T-helper 1 cell (primary cell): ENCODE measurements at regions not wholly inside any gene's neighbourhood (a gene's known extent, or its start where the extent isn't known, plus 50 kb on each side); places are given as distances from the start of the nearest gene placed in this dataset.
"Not testable (repeated sequence)": the region's sequence is repeated elsewhere in the genome, so short reads cannot be mapped to it uniquely, and the experiment has no call there.

Source experiments
- DNase-seq, 5 donors: peaks; one replicate each; pipeline ENCODE4 v3.0.0-alpha.2; 2012 to 2020

GRCh38 chr16:76818606-76819181, 372.3 kb upstream of the MON1B start:
- DNase-seq = no peak

- DNase-seq = no peak
These were observed 371.6 kb upstream of the MON1B start for GRCh38 chr16:76819226-76819916.

- no peak for DNase-seq
These were observed 366.8 kb upstream of the MON1B start for GRCh38 chr16:76824221-76824620.

- no peak for DNase-seq
These were observed 366.2 kb upstream of the MON1B start for GRCh38 chr16:76824791-76825190.

GRCh38 chr16:76835339-76835738, 355.7 kb upstream of the MON1B start:
- DNase-seq = no peak

- no peak for DNase-seq
These were observed 355.1 kb upstream of the MON1B start for GRCh38 chr16:76835779-76836300.

- DNase-seq = no peak
These were observed 353.1 kb upstream of the MON1B start for GRCh38 chr16:76837872-76838271.

GRCh38 chr16:76854234-76854633, 336.8 kb upstream of the MON1B start:
- no peak for DNase-seq

GRCh38 chr16:76856112-76856511, 334.9 kb upstream of the MON1B start:
- no peak for DNase-seq

GRCh38 chr16:76857402-76857801, 333.6 kb upstream of the MON1B start:
- DNase-seq = no peak

- no peak for DNase-seq
These were observed 328.1 kb upstream of the MON1B start for GRCh38 chr16:76862901-76863300.

- no peak for DNase-seq
These were observed 324.0 kb upstream of the MON1B start for GRCh38 chr16:76866994-76867393.

GRCh38 chr16:76875898-76876297, 315.1 kb upstream of the MON1B start:
- DNase-seq = no peak

GRCh38 chr16:76879420-76879819, 311.6 kb upstream of the MON1B start:
- no peak for DNase-seq

- not testable (repeated sequence) for DNase-seq
These were observed 310.5 kb upstream of the MON1B start for GRCh38 chr16:76880523-76880922.

- no peak for DNase-seq
These were observed 308.9 kb upstream of the MON1B start for GRCh38 chr16:76882105-76882504.

- DNase-seq = no peak
These were observed 307.9 kb upstream of the MON1B start for GRCh38 chr16:76883076-76883475.

- no peak for DNase-seq
These were observed 305.0 kb upstream of the MON1B start for GRCh38 chr16:76885776-76886537.

- DNase-seq = no peak
These were observed 293.2 kb upstream of the MON1B start for GRCh38 chr16:76897816-76898215.

- DNase-seq = no peak
These were observed 291.2 kb upstream of the MON1B start for GRCh38 chr16:76899767-76900166.

- no peak for DNase-seq
These were observed 290.4 kb upstream of the MON1B start for GRCh38 chr16:76900285-76901263.

GRCh38 chr16:76906552-76906951, 284.4 kb upstream of the MON1B start:
- DNase-seq = no peak

- DNase-seq = no peak
These were observed 280.1 kb upstream of the MON1B start for GRCh38 chr16:76910931-76911330.
